Epidermal melanocyte (primary cell): ENCODE measurements at regions not wholly inside any gene's neighbourhood (a gene's known extent, or its start where the extent isn't known, plus 50 kb on each side); places are given as distances from the start of the nearest gene placed in this dataset.
"Not testable (repeated sequence)": the region's sequence is repeated elsewhere in the genome, so short reads cannot be mapped to it uniquely, and the experiment has no call there.

Experiments
- DNase-seq: peaks from one replicate; pipeline ENCODE4 v3.0.0; 2011; ENCODE audit warnings: low spot score; ENCODE audit not compliant: insufficient read length

- DNase-seq, result no peak
Measured at GRCh38 chr6:71589254-71589653, 297.1 kb upstream of the RIMS1 start.

DNA sequence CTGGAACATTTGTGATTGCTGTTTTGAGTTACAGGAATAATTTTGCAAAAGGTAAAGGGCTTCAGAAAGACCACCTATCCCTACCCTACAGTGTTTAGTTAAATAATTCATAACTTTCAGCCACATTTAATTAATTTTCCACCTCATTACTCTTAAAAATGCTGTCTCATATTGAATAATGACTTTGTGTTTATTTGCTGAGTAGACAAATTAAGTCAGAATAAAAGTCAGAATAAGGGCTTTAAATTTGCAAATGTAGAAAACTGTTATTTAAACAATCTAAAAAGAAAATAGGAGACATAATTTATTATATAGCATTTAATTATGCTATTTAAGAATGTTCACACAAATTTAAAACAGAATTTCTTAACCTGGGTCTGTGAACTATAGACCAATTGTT, 293.7 kb upstream of the RIMS1 start:
- DNase-seq, result no peak

GRCh38 chr6:71599359-71599758, 287.0 kb upstream of the RIMS1 start:
- DNase-seq, result no peak

DNA sequence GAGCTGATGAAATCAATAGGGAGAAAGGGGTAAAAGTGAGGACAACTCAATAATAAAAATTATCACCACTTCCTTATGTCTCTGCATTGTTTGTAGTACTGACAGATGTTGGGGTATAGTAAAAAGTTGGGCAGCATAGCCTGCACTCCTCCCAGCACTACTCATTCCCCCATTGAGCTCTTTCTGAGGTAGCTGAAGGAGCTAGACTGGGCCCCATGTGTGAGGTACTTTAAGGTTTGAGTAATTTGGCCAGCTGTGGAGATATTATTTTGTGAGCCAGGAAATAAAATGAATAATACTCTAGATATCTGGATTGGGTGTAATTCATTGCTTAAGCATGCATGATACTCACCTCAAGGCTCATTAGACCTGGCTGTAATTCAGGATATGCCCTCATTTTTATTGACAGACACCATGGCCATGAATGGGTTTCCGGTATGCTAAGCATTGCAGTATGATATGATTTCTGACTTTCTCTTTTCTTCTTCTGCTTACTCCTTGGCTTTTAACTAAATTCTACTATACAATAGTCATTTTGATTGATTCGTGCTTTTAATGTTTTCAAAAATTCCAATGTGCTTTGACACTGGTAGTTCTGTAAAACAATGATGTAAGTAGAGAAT, 283.9 kb upstream of the RIMS1 start:
- no peak for DNase-seq

DNA sequence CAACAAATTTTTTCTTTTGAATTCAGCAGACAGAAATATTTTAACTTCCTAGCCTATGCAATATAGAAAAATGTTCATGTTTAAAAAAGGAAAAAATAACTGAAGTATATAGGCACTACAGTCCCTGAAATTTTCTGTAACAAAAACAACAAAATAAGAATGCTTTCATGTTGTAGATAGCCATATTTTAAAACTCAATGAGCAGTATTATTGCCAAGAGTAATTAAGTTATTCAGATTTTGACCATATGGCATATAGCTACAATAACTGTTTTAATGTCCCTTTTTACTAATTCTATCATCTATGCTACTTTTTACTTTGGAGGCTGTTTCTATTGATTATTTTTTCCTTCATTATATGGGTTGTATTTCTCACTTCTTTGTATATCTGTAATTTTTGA, 283.3 kb upstream of the RIMS1 start:
- no peak for DNase-seq

DNA sequence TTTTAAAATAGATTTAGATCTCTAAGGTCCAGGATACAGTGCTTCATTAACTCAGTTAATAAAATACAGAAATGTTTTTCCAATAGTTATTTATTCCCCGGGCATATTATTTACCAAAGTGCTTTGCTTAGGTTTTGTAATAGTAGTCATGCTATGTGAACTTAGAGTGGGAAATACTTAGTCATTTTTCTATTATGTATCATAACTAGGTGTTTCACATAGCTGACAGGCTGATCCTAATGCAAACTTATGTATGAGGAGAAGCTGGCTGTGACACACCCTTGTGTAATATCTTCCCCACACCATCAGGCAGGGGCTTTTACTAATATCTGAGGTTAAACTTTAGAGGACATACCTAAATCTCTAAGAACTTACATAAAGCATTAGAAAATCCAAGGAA, 277.7 kb upstream of the RIMS1 start:
- DNase-seq, result no peak

DNA sequence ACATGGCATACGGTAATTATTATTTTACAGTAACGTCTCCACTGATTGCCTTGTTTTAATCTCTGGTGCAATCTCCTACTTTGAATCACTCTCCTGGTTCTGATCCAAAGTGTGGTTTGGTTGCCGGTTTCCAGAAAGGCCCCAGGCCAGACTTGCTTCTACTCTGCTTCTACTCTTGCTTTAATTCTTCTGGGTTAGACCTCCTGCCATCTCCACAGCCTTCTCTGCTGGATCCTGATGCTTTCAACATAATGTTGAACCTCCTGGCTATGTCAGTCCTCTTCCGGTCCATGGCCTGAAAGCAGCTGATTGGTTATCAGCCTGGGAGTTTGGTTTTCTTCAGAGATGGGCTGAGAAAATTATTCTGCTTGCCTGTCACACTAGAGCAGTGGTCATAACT, 266.5 kb upstream of the RIMS1 start:
- DNase-seq, result no peak

DNA sequence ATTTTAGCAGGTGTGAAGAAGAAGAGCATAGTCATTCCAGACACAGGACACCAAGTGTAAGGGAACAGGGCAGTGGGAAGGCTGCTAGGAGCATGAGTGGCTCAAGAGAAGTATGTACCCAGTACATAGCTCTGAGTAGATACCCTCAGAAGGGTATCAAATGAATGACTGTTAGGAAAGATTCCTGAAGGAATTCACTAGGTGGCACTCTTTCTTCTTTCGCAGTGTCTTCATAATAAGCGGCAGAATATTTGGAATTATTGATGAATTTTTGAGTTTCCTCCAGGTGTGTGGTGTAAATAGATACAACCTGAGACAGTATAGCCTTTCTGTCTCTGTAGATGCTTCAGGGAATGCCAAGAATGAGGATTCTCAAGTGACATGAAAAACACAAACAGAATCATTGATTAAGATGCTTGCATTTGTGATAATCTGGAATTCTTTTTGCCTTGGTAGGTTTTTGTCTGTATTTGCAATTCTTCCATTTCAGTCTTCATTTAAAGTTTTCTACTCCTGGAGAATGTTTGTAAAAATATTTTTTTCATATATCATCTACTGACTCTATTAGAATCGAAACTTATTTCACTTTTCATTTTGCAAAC, 264.3 kb upstream of the RIMS1 start:
- no peak for DNase-seq

- no peak for DNase-seq
Measured at GRCh38 chr6:71642120-71642519, 244.2 kb upstream of the RIMS1 start.

DNA sequence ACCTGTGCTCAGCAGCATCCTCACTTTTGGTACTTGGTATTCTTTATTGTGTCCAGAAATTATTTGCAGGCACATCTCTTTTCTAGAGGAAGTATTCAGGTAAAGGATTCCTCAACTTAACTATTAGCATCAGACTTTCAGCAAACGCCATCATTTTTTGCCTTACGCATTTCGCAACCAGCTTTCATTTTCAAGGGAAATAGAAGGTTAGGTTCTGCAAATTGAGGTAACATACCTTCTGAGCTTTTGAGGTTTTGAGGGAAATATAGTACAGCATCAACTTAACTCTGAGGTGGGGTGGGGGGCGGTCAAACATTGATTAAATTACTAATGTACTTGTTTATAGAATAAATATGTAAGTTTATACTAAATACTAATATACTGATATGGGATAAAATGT, 243.6 kb upstream of the RIMS1 start:
- DNase-seq, result no peak

- DNase-seq, result no peak
Measured at GRCh38 chr6:71645299-71645698, 241.1 kb upstream of the RIMS1 start.

DNA sequence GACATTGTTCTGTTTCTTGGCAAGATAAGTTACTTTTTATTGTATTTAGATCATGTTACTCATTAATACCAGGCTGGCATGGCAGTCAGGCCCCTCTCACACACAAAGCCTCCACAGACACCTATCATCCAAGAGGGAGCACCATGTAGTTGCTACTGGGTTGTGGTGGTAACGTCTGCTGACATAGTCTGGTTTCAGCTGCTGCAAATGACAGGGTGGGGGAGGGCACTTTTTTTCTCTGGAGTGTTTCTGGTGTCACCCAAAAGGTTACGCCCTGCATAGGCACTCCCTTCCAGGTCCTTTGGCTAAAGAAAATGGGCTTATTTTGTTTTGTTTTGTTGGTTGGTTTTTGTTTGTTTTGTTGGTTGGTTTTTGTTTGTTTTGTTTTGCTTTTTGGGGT, 236.4 kb upstream of the RIMS1 start:
- DNase-seq, result no peak

DNA sequence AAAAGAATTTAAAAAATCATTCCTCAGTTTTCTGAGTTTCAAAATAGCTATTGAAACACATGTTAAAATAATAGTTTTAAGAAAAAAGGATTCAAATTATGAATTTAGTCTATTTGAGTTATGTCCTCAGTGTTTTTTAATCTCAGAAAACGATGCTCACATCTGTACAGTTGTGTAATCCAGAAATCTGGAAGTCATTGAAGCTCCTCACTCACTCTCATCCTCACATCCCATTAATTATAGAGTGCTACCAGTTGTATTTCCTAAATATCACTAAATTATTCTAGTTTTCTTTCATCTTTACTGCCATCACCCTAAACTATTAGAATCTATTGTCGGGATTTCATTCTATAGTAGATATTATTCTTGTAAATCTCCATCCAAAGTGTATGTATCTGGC, 234.7 kb upstream of the RIMS1 start:
- DNase-seq, result no peak

GRCh38 chr6:71656121-71656520, 230.2 kb upstream of the RIMS1 start:
- DNase-seq, result no peak

DNA sequence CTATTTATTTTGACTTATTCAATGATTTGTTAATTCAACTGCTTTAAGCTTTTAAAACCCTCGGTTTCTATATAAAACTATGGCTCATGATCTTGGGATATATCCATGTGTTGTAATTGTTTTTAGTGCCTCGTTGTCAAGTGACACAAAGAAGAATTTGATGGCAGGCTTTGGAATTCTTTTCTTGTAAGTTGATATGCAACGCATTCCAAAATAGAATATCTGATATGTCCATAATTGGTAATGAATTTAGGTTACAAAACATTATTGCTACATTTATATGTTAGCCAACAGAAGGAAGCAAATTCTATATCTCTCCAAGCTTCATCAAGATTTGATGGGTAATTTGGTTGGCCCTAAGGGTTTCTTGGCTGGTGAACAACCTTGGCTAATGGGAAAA, 220.4 kb upstream of the RIMS1 start:
- no peak for DNase-seq

- DNase-seq, result no peak
Measured at GRCh38 chr6:71672876-71673275, 213.5 kb upstream of the RIMS1 start.

GRCh38 chr6:71675386-71675785, 211.0 kb upstream of the RIMS1 start:
- DNase-seq, result no peak

GRCh38 chr6:71676298-71676697, 210.1 kb upstream of the RIMS1 start:
- no peak for DNase-seq

- DNase-seq, result no peak
Measured at GRCh38 chr6:71678091-71678490, 208.3 kb upstream of the RIMS1 start.

GRCh38 chr6:71681234-71681867, 205.0 kb upstream of the RIMS1 start:
- no peak for DNase-seq

- DNase-seq, result not testable (repeated sequence)
Measured at GRCh38 chr6:71686021-71686677, 200.2 kb upstream of the RIMS1 start.

- no peak for DNase-seq
Measured at GRCh38 chr6:71698702-71699101, 187.6 kb upstream of the RIMS1 start.

GRCh38 chr6:71706523-71706922, 179.8 kb upstream of the RIMS1 start:
- no peak for DNase-seq
